Epithelial cell of proximal tubule (primary cell): ENCODE measurements at regions not wholly inside any gene's neighbourhood (a gene's known extent, or its start where the extent isn't known, plus 50 kb on each side); places are given as distances from the start of the nearest gene placed in this dataset.

Experiments used
- DNase-seq: peaks from one replicate; pipeline ENCODE4 v3.0.0-alpha.2; 2011; ENCODE audit warnings: low read depth
- H3K4me3 ChIP-seq: 2 replicates; pipeline ENCODE4 v1.5.1; 2011; ENCODE audit warnings: low read depth, mild to moderate bottlenecking, low read length
- TF ChIP-seq, protein P1 (sequence below): conservative IDR thresholded peaks from 2 replicates; pipeline ENCODE4 v1.5.1; 2012; ENCODE audit warnings: low read depth, mild to moderate bottlenecking, low read length

DNA sequence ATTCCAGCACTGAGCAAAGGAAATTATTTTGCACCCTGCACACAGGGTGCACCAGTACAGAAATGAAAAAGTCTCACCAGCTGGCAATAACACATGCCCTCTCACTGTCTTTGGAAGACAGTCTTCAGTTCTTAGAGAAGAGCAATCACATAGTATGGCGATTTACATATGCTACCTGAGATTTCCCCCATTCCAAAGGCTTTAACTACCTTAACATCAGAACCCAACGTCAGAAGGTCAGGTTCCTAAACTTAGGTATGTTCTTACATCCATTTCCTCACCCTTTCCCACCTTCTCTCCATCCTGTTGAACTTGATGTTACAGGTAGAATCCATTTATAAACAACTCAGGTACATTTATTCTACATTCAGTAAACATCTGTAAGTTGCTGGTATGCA lies 167.8 kb downstream of the PAWR start:
- DNase-seq, result no peak
- no peak overlapping the region for H3K4me3 ChIP-seq
- TF ChIP-seq, protein P1, sequence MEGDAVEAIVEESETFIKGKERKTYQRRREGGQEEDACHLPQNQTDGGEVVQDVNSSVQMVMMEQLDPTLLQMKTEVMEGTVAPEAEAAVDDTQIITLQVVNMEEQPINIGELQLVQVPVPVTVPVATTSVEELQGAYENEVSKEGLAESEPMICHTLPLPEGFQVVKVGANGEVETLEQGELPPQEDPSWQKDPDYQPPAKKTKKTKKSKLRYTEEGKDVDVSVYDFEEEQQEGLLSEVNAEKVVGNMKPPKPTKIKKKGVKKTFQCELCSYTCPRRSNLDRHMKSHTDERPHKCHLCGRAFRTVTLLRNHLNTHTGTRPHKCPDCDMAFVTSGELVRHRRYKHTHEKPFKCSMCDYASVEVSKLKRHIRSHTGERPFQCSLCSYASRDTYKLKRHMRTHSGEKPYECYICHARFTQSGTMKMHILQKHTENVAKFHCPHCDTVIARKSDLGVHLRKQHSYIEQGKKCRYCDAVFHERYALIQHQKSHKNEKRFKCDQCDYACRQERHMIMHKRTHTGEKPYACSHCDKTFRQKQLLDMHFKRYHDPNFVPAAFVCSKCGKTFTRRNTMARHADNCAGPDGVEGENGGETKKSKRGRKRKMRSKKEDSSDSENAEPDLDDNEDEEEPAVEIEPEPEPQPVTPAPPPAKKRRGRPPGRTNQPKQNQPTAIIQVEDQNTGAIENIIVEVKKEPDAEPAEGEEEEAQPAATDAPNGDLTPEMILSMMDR, result no peak

DNA sequence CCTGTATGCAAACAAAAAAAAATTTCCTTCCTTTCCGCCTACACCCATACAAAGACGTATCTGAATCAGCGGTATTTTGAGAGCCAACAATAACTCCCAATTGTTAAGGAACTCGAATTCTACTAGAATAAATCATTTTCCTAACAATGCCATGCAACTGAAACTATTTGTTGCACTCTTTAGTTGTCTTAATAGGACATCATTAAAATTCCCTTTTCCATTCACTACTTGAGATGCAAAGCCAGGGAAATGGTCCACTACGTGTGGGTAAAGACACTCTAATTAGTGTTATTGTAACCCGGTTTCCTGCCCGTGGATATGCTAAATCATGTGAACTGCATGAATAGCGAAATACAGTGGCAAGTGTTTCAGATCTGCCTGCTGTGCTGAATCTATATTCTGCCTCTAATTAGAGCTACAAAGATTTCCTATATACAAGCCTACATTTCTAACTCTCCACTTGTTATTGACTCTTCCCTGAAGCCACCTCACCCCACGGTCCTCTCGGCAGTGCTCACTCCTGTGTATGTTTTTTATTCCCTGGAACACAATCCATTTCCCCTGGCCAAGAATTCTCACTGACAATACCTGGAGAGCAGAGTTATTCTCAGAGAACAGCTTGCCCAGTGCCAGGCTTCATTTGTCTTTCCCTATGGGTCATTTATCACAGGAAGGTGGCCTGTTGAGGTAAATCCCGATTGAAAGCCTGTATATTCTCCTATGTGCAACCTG lies 168.3 kb downstream of the PAWR start:
- TF ChIP-seq, protein P1, result no peak
- no peak for DNase-seq
- H3K4me3 ChIP-seq, result no peak overlapping the region

DNA sequence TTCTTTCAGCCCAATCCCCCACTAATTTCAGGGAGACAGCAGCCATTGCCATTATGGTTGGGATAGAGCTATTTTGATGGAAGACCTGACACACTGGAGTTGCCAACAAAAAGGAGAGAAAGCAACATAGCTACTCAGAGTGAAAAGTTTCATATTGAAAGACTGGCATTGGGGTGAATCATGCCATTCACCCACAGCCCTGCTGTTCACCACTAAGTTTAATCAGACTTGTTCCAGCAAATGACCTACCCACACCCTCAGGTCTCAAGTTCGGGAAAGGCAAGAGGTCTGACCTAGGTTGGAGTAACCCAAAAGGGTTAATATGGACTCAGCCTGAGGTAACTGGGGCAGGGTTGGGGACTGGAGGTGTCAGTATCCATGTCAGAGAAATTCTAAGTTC lies 169.2 kb downstream of the PAWR start:
- TF ChIP-seq, protein P1, result no peak
- DNase-seq, result no peak

DNA sequence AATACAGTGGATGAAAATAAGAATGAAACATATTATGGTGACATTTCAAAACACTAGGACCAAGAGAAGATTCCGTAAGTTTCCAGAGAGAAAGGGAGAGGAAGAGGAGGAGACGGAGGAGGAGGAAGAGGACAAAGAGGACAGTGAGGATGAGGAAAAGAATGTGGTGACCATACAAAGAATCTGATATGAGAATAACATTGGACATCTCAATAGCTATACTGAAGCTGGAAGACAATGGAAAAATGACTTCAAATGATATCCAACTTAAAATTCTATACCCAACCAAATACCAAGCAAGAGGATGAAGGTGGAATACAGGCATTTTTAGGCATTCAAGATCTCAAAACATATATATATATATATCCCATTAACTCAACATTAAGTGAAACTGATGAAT lies 173.4 kb downstream of the PAWR start:
- TF ChIP-seq, protein P1, result no peak
- DNase-seq, result no peak
- no peak overlapping the region for H3K4me3 ChIP-seq

More for the DNA sequence above, 169.2 kb downstream of the PAWR start:
- H3K4me3 ChIP-seq, result no peak overlapping the region

DNA sequence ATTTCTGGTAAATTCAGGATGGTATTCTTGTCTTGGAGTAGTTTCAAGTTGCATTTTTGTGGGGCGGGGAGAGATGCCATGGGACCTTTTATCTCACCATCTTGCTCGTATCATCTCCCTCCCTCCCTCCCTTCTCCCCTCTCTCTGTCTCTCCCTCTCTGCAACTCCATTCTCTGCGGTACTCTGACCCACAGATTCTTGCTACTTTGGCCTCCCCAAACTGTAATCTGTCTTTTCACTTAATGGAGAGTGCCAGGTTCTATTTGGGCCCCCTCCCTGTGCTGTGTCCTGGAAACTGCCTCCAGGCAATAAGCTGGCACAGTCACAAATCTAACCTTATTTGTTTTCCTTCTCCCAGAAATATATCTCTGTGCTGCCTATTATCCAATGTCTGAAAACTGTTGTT lies 175.2 kb downstream of the PAWR start:
- no peak for DNase-seq
- H3K4me3 ChIP-seq, result no peak overlapping the region
- TF ChIP-seq, protein P1, result no peak

DNA sequence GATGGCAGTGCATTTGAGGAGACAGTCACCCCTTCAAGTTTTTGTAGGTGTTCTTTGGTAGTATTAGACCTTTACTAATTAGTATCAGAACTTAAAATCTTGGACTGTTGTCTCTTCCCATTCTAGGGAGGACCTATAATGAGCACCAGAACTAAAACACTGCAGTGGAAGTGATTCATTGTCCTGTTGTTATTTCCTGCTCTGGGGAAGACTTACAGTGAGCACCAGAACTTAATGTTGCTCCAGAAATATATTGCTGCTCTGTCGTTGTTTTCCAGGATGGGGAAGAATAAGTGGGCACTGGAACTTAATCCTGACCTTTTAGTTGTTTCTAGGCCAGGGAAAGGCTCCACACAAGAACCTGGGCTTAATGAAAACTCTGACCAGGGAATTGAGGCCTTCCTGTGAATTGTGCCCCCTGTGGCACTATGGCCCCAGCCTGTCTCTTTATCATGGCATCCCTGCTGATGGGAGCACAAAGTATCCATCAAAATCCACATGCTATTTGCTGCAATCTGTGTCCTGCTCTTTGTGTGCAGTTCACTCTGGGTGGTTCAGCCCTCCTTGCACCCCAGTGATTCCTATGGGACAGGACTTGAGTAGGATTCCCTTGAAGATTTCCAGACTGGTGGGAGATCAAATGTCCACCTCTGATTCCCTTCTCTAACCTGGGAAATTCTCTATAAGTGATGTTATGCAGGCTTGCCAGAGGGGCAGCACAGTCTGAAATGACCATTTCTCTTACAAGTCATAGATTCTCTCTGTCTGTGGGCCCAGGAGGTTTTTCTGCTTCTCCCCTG lies 175.8 kb downstream of the PAWR start:
- TF ChIP-seq, protein P1, result no peak
- DNase-seq, result no peak
- H3K4me3 ChIP-seq, result no peak overlapping the region
